A549 (cell line): ENCODE measurements at regions not wholly inside any gene's neighbourhood (a gene's known extent, or its start where the extent isn't known, plus 50 kb on each side); places are given as distances from the start of the nearest gene placed in this dataset.

Experiments used
- CEBPB ChIP-seq, 2 experiments: fragments of >200 bp in 1 of 2; sonication (Bioruptor Twin) in 1 of 2; formaldehyde crosslinking in 1 of 2; IDR thresholded peaks; 2 replicates each; pipeline ENCODE4 v1.6.1; 2012 to 2016
- GATA3 ChIP-seq: IDR thresholded peaks from 2 replicates; pipeline ENCODE4 v1.6.1; 2012; ENCODE audit warnings: borderline replicate concordance
- HDAC2 ChIP-seq: fragments of 200-600 bp; sonication (generic); IDR thresholded peaks from 2 replicates; pipeline ENCODE4 v1.6.1; 2016
- HOXA7 ChIP-seq: fragments of 250-450 bp; sonication (Bioruptor Pico); IDR thresholded peaks from 2 replicates; pipeline ENCODE4 v1.5.0; 2020; ENCODE audit warnings: mild to moderate bottlenecking, moderate library complexity
- JUN ChIP-seq, 2 experiments: fragments of >200 bp; sonication (Bioruptor Twin); formaldehyde crosslinking; IDR thresholded peaks; 2 replicates in 1 of 2; 3 replicates in 1 of 2; pipeline ENCODE4 v1.6.1; 2016 to 2017
- JUNB ChIP-seq: fragments of >200 bp; sonication (Bioruptor Twin); formaldehyde crosslinking; IDR thresholded peaks from 2 replicates; pipeline ENCODE4 v1.6.1; 2016
- MAFK ChIP-seq: fragments of 450-650 bp; IDR thresholded peaks from 2 replicates; pipeline ENCODE4 v1.6.1; 2014; ENCODE audit not compliant: partially characterized antibody
- MYC ChIP-seq: IDR thresholded peaks from 2 replicates; pipeline ENCODE4 v1.6.1; 2012; ENCODE audit warnings: mild to moderate bottlenecking, inconsistent platforms, low read length, improper control_type of control experiment, borderline replicate concordance
- NR3C1 ChIP-seq: fragments of >200 bp; sonication (Bioruptor Twin); formaldehyde crosslinking; IDR thresholded peaks from 3 replicates; pipeline ENCODE4 v1.6.1; 2017
- RAD21 ChIP-seq, 2 experiments: fragments of >200 bp in 1 of 2; sonication (Bioruptor Twin) in 1 of 2; formaldehyde crosslinking in 1 of 2; IDR thresholded peaks in 1 of 2; conservative IDR thresholded peaks in 1 of 2; 2 replicates in 1 of 2; 3 replicates in 1 of 2; pipeline ENCODE4 v1.6.1; 2012 to 2018; ENCODE audit warnings: inconsistent platforms in 1 of 2
- RCOR1 ChIP-seq: fragments of 150-350 bp; IDR thresholded peaks from 2 replicates; pipeline ENCODE4 v1.6.1; 2014; ENCODE audit warnings: antibody characterized with exemption, low read length, low read depth
- TF ChIP-seq, protein P1 (sequence below): fragments of >200 bp; sonication (Bioruptor Twin); formaldehyde crosslinking; IDR thresholded peaks from 3 replicates; pipeline ENCODE4 v1.5.1; 2016
- TF ChIP-seq, protein P2 (sequence below): IDR thresholded peaks from 2 replicates; pipeline ENCODE4 v1.6.1; 2012
- TF ChIP-seq, protein P3 (sequence below): fragments of 150-350 bp; IDR thresholded peaks from 2 replicates; pipeline ENCODE4 v1.6.1; 2014; ENCODE audit warnings: low read depth, mild to moderate bottlenecking, low read length

DNA sequence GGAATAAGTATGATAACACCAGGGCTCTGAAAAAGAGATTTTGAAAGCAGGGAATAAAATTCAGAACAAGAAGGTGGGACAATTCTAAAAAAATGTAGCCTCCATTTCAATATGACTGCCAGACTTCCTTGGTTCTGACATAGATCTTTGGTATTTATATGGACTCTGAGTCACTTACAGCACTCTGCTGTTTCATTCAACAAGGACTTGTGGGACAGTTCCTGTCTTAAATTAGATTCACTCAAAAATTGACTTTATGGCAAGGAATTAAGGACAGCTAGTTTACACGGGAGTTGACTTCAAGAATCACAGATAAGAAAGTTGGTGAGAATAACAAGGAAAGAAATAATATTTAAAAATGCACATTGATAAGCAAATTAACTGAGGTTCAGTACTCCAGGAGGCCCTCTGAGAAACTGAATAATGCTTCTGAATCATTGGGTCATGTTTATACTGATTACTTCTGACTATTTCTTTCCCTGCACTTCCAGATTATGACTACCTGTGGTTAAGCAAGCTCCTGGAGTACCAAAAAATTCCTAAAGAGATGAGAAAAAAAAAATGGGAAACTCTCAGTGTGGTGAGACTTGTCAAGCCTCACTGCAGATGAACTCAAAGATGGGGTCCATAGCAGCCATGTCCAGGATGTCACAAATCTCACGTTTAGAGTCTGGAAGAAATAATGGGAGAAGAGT, 828.3 kb upstream of the PIK3C3 start:
- TF ChIP-seq HOXA7 (CRISPR knock-in tag) (no peak), MYC (no peak), MAFK (no peak), HDAC2 (no peak), CEBPB (IDR thresholded peaks at IDR 0.05) (no peak), NR3C1 (no peak), RCOR1 (no peak), RAD21 (conservative IDR thresholded peaks at IDR 0.05 in 1 of 2, IDR thresholded peaks at IDR 0.05 in 1 of 2) (no peak), JUN (IDR thresholded peaks at IDR 0.05) (no peak), JUNB (no peak), GATA3 (no peak)
- TF ChIP-seq, protein P1, sequence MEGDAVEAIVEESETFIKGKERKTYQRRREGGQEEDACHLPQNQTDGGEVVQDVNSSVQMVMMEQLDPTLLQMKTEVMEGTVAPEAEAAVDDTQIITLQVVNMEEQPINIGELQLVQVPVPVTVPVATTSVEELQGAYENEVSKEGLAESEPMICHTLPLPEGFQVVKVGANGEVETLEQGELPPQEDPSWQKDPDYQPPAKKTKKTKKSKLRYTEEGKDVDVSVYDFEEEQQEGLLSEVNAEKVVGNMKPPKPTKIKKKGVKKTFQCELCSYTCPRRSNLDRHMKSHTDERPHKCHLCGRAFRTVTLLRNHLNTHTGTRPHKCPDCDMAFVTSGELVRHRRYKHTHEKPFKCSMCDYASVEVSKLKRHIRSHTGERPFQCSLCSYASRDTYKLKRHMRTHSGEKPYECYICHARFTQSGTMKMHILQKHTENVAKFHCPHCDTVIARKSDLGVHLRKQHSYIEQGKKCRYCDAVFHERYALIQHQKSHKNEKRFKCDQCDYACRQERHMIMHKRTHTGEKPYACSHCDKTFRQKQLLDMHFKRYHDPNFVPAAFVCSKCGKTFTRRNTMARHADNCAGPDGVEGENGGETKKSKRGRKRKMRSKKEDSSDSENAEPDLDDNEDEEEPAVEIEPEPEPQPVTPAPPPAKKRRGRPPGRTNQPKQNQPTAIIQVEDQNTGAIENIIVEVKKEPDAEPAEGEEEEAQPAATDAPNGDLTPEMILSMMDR: no peak
- TF ChIP-seq, protein P2, sequence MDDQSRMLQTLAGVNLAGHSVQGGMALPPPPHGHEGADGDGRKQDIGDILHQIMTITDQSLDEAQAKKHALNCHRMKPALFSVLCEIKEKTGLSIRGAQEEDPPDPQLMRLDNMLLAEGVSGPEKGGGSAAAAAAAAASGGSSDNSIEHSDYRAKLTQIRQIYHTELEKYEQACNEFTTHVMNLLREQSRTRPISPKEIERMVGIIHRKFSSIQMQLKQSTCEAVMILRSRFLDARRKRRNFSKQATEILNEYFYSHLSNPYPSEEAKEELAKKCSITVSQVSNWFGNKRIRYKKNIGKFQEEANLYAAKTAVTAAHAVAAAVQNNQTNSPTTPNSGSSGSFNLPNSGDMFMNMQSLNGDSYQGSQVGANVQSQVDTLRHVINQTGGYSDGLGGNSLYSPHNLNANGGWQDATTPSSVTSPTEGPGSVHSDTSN: no peak
- TF ChIP-seq, protein P3, sequence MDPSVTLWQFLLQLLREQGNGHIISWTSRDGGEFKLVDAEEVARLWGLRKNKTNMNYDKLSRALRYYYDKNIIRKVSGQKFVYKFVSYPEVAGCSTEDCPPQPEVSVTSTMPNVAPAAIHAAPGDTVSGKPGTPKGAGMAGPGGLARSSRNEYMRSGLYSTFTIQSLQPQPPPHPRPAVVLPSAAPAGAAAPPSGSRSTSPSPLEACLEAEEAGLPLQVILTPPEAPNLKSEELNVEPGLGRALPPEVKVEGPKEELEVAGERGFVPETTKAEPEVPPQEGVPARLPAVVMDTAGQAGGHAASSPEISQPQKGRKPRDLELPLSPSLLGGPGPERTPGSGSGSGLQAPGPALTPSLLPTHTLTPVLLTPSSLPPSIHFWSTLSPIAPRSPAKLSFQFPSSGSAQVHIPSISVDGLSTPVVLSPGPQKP: no peak
